Mucosa of descending colon (tissue), 3 donors: ENCODE measurements at regions not wholly inside any gene's neighbourhood (a gene's known extent, or its start where the extent isn't known, plus 50 kb on each side); places are given as distances from the start of the nearest gene placed in this dataset.
"Not testable (repeated sequence)": the region's sequence is repeated elsewhere in the genome, so short reads cannot be mapped to it uniquely, and the experiment has no call there.

Source experiments
- ATAC-seq: fragments of 200-7000 bp; cut with Tn5 transposase; one replicate; pipeline ENCODE4 v1.9.1; 2020; ENCODE audit warnings: mild to moderate bottlenecking, moderate library complexity
- DNase-seq, 3 donors: peaks; one replicate each; pipeline ENCODE4 v3.0.0-alpha.2; 2020
- H3K36me3 ChIP-seq: fragments of 200-600 bp; one replicate; pipeline ENCODE4 v1.8.0; 2021; ENCODE audit warnings: low read depth, mild to moderate bottlenecking
- H3K4me1 ChIP-seq: fragments of 200-600 bp; one replicate; pipeline ENCODE4 v1.8.0; 2021; ENCODE audit warnings: low read depth, mild to moderate bottlenecking
- H3K4me3 ChIP-seq: fragments of 200-600 bp; one replicate; pipeline ENCODE4 v1.8.0; 2021; ENCODE audit warnings: mild to moderate bottlenecking
- H3K9me3 ChIP-seq: fragments of 200-600 bp; one replicate; pipeline ENCODE4 v1.8.0; 2021; ENCODE audit warnings: mild to moderate bottlenecking
- CTCF ChIP-seq: fragments of 200-600 bp; IDR thresholded peaks from one replicate; pipeline ENCODE4 v1.8.0; 2022; ENCODE audit warnings: antibody characterized with exemption, mild to moderate bottlenecking
- intact Hi-C, 2 donors: fragments of 100-400 bp; cut with DNase I in 1 of 2; cut with micrococcal nuclease in 1 of 2; formaldehyde crosslinking; loops; one replicate each; pipeline versions ENCODE4 v1.11.0 to v1.11.1; 2022; cut with DNase I, micrococcal nuclease
- donor health status: DM: no; HTN: no; CAD: no; lungs with moderate emphysema.
- donor health status: DM: no; HTN: no; CAD: no.
- donor health status: DM: no; HTN: yes; CAD: no.

- no peak for TF ChIP-seq CTCF
- Histone ChIP-seq H3K36me3 (no peaks in the 10 kb centered on the region), H3K4me3 (no peak overlapping the region), H3K9me3 (peaks cover 11% of the 10 kb centered on the region), H3K4me1 (no peaks in the 10 kb centered on the region)
- ATAC-seq (no peak), DNase-seq (no peak)
- intact Hi-C loops: no loop called here
Observed at GRCh38 chr15:25989327-25989726, 126.2 kb upstream of the ATP10A start.

GRCh38 chr15:25988716-25989115, 125.6 kb upstream of the ATP10A start:
- H3K36me3 ChIP-seq, H3K4me3 ChIP-seq, H3K4me1 ChIP-seq, ATAC-seq, DNase-seq, intact Hi-C loops: not testable (repeated sequence)
- H3K9me3 ChIP-seq: peaks cover 11% of the 10 kb centered on the region

- ATAC-seq: no peak
- intact Hi-C loops: no loop called here
- Histone ChIP-seq H3K36me3 (no peaks in the 10 kb centered on the region), H3K4me1 (no peaks in the 10 kb centered on the region), H3K4me3 (no peak overlapping the region), H3K9me3 (peaks cover 15% of the 10 kb centered on the region)
- DNase-seq: no peak
- no peak for TF ChIP-seq CTCF
Observed at GRCh38 chr15:25987638-25988037, 124.5 kb upstream of the ATP10A start.

GRCh38 chr15:25985165-25985564, 122.0 kb upstream of the ATP10A start:
- intact Hi-C loops: no loop called here
- DNase-seq (no peak), ATAC-seq (no peak)
- Histone ChIP-seq H3K36me3 (no peaks in the 10 kb centered on the region), H3K9me3 (peaks cover 15% of the 10 kb centered on the region), H3K4me1 (no peaks in the 10 kb centered on the region), H3K4me3 (no peak overlapping the region)
- no peak for TF ChIP-seq CTCF

GRCh38 chr15:25982736-25983135, 119.6 kb upstream of the ATP10A start:
- DNase-seq (no peak), ATAC-seq (no peak)
- no peak overlapping the region for H3K4me3 ChIP-seq
- intact Hi-C loops: no loop called here
- no peak for TF ChIP-seq CTCF
- no peaks in the 10 kb centered on the region for H3K36me3 ChIP-seq
- no peaks in the 10 kb centered on the region for H3K4me1 ChIP-seq
- H3K9me3 ChIP-seq: peaks cover 8% of the 10 kb centered on the region

- ATAC-seq (no peak), DNase-seq (no peak)
- Histone ChIP-seq H3K4me1 (no peaks in the 10 kb centered on the region), H3K4me3 (no peak overlapping the region), H3K9me3 (peaks cover 14% of the 10 kb centered on the region), H3K36me3 (no peaks in the 10 kb centered on the region)
- intact Hi-C loops: no loop called here
- no peak for TF ChIP-seq CTCF
Observed at GRCh38 chr15:25981114-25981513, 118.0 kb upstream of the ATP10A start.
